ENCODE measurements at regions not wholly inside any gene's neighbourhood (a gene's known extent, or its start where the extent isn't known, plus 50 kb on each side); places are given as distances from the start of the nearest gene placed in this dataset.

DNA sequence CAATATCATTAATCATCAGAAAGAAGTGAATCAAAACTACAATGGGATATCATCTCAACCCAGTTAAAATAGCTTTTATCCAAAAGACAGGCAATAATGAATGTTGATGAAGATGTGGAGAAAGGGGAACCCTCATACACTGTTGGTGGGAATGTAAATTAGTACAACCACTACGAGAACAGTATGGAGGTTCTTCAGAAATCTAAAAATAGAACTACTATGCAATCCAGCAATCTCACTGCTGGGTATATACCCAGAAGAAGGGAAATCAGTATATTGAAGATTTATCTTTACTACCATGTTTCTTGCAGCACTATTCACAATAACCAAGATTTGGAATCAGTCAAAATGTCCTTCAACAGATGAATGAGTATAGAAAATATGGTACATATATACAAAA is 189.8 kb downstream of the HHIPL2 start:
- DNase-seq: no peak

DNA sequence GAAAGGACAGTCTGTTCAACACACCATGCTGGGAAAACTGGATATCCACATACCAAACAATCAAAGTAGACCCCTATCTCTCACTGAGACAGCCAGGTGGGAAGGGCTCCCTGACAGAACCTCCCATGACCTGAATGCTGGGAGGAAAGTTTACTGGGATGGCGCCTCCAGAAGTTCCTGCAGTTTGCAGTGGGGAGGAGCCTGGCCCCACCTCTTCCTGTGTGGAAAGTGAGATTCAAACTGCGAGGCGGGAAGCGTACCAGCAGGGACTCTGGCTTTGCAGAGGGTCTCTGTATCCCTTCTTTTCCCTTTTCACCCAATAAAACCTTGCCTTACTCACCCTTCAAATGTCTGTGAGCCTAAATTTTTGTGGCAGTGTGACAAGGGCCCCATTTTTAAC is 190.7 kb downstream of the HHIPL2 start:
- DNase-seq: no peak

GRCh38 chr1:222347627-222348026 is 200.3 kb downstream of the HHIPL2 start:
- DNase-seq: no peak

DNA sequence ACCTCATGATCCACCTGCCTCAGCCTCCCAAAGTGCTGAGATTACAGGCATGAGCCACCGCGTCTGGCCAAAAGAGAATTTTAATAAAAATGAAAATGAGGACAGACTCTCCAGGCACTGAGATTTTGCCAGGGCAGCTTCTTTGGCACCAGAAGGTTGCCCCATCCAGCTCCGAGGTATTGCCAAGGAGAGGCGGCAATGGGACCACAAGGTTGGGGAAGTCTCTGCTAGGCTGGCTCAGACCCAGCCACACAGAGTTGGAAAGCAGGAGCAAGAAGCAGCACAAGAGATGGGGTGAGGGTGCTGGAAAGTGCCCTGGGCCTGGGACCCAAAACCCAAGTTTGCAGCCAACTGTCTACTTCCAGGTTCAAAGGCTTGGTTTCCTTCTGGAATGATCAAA is 200.9 kb downstream of the HHIPL2 start:
- no peak for DNase-seq

DNA sequence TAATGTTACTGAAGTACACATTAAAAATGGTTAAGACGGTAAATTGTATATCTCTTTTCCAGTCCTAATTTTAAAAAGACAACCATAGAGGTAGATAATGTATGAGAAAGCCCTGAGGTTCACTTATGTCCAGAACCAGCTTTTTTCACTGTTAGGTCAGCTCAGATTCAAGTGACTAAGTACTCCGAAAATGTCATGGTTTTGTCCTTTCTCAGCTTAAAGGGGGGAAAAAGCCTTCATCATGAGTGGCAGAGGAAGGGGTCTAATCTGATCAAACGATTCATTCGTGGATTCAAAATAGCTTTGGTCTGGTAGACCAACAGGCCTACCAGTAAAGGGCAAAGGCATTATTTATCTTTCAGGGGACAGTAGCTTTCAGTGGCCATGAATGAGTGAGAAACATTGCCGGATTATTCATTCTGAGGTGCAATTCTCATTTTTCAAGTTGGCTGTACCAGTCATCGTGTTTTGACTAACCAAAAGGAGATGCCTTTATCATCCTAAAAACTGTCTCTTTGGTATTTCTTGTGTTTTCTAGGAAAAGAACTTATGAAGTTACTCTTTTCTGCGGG is 208.4 kb downstream of the HHIPL2 start:
- DNase-seq: no peak

DNA sequence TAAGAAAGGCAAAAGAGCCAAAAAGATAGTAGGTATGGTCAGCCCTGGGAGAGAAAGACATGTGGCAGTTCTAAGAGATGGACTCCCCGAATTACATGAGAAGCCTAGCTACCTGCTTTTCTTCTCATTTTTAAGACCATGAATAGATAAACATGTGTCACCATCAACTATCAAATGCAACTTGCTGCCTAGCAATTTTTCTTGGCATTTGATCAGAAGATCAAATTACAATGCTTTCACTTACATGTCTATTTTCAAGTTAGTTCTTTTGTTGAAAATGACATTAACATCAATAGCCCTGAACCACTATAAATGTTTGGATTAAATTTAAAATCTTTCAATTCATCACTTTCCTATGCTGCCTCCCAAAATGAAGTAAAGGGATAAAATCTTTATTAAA is 212.3 kb downstream of the HHIPL2 start:
- DNase-seq: no peak

DNA sequence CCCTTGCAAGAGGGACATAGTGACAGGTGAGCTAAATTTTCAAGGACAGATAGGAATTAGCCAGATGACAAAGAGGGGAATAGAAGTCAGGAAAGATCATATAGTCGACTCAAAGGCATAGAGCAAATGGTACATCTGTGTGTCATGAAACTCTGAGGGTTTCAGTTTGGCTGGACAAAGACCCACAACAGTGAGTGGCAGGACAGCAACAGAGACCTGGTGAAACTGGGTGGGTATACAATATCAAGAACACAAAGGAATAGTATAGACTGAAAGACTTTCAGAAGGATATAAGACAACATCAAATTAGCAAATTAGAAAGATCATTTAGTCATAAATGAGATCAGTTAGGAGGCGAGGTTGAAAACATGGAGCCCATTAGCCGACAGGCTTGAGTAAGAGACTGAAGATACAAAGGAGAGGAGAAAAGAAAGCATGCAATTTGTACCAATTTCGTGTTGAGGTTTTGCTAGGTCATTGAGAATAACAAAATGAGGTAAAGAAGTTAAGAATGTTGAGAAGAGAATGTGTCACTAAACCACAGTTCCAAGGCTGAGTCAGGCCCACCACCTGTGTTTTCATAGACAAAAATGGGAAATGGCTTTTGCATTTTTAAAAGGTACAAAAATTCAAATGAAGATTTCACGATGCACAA is 213.8 kb downstream of the HHIPL2 start:
- no peak for DNase-seq

GRCh38 chr1:222331765-222332164 is 216.1 kb downstream of the HHIPL2 start:
- DNase-seq: no peak

DNA sequence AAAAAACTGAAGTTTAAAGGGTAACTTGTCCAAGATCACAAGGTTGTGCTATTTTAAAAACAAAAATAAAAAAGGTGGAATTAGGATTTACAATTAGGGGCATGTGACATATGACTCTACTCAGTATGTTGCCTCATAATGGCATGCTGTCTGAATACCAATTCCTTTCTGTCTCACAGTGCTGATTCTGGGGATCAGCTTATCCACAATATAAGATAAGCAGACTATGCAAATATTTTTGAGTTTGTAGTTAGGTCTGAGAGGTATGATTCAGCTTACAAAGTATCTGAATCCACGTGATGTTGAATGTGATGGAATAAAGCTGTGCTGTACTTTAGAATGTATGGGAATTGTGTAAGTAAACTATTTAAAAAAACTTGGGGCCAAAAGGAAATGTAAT is 216.6 kb downstream of the HHIPL2 start:
- no peak for DNase-seq

DNA sequence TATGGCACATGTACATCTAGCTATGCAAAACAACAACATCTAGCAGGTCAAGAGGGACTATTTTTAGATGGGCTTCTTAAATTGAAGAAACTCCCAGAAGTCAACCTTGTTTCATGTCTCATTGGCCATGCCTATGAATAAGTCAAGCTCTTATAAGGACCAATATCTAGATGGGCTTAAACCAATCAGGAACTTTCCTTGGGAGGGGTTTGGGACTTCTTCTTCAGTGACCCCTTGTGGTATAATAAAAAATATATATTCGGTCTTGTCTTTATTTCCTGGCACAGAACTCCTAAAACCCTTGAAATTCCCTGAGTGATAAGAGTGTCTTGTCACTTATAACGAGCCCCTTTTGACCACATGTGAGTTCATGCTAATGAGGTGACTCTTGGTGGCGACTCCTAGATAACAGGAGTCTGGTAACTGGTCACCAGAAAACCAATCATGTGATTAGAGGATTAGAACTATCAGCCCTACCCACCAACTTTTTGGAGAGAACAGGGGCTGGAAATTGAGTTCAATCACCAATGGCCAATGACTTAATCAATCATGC is 218.3 kb downstream of the HHIPL2 start:
- no peak for DNase-seq

GRCh38 chr1:222326710-222327036 is 221.2 kb downstream of the HHIPL2 start:
- DNase-seq: no peak

DNA sequence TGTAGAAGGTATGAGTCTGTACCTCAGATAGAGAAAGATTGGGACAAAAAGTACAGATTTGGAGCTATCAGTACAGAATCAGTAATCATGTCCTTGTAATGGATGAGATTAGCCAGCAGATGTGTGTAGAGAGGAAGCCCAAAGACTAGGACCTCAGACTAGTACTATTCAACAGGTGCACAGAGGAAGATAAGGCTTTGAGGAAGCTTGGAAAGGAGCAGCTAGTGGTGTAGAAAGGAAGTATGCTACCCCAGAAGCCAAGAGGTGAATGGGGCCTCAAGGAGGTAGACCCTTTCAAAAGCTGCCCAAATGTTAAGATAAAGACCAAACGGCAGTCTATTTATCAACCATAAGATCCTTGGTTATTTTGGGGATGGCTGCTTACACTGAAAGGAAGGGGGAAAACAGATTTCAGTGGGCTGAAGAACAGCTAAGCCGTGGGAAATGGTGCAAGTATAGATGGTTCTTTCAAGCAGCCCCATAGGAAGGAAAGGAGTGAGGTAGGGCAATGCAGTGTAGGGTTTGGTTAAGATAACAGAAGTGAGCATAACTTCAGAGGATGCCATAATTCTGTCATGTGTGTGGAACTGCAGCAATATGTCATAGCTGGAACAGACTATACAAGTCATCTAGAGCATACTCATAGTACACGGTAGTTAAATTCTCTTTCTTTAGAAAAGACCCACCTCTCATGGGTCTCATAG is 221.7 kb downstream of the HHIPL2 start:
- DNase-seq: no peak

DNA sequence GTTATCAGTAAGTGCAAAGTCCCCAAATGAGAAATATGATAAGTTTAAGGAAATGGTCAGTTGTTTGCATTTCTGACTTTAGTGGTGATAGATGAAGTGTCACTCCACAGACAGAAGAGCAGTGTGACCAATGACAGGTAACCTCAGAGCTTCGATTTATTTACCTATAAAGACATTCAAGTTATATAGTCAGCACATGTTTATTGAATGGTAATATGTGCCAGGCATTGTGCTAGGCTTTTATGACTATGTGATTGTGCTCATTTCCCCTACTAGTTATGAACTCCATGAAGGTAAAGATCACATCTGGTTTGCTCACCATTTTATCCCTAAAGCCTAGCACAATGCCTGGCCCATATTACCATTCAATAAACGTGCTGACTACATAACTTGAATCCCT is 222.4 kb downstream of the HHIPL2 start:
- DNase-seq: no peak

- DNase-seq: no peak
Observed at GRCh38 chr1:222314839-222315238, 233.1 kb downstream of the HHIPL2 start.

DNA sequence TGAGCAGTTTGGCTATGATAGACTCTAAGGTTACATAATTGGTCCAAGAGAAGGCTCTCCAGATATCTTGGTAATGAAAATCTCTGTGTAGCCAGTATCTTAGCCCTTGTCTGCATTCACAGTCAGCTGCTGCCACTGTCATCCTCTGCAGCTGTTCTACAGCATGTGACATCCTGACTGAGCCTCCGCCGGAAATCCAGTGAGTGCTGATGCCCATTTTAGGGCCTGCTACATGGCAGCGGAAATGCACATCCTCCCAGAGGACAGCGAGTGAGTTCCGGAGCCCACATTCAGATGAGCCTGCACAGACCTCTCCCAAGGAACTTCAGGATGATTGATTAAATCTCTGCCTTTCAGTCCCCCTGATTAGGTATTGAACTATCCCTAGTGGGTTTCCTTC is 237.1 kb downstream of the HHIPL2 start:
- DNase-seq: no peak

DNA sequence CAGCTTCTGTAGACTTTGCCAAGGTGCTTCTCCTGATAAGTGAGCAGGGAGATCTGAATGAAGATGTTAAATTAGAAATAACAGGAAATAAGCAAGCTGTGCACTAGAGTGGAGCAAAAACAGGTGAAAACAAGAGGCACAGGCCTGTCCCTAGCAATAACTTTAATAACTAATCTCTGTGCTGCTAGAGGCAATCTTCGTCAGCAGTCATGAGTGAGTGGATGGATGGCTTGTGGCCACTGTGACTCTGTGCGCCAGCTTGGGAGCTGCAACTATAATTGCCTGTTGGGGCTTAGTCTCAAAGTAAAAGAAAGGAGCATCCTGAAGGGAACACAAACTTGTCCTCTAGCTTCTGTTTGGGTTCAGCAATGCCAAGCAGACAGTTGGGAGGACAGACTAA is 240.3 kb downstream of the HHIPL2 start:
- DNase-seq: no peak

GRCh38 chr1:222306512-222306911 is 241.4 kb downstream of the HHIPL2 start:
- DNase-seq: no peak

GRCh38 chr1:222306011-222306410 is 241.9 kb downstream of the HHIPL2 start:
- no peak for DNase-seq

DNA sequence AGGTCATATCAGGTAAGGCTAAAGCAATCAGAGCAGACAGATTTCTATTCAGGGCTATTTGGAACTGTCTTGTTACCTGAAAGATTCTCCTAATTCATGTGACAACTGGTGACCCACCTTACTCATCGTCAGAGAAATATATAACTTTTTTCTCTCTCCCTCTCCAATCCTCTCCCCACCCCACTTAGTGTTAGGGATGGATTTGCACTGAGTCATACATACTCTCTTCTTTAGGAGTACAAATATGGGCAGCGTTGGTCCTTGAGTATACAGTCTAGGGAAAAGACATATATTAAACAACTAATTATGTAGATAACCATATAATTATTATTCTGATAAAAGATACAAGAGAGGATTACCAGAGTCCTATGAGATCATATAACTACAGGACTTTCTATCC is 246.3 kb downstream of the HHIPL2 start:
- no peak for DNase-seq

- no peak for DNase-seq
Observed at GRCh38 chr1:222299524-222299923, 248.4 kb downstream of the HHIPL2 start.

DNA sequence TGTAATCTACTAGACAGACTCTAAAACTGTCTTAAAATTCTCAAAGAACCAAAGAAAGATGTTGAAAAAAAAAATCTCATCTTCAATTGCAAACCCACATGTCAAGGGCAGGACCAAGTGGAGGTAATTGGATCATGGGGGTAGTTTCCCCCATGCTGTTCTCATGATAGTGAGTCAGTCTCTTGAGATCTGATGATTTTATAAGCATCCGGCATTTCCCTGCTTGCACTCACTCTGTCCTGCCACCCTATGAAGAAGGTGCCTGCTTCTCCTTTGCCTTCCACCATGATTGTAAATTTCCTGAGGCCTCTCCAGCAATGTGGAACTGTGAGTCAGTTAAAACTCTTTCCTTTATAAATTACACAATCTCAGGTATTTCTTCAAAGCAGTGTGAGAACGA is 257.0 kb downstream of the HHIPL2 start:
- DNase-seq: no peak

- DNase-seq: no peak
Observed at GRCh38 chr1:222288053-222288452, 259.9 kb downstream of the HHIPL2 start.

DNA sequence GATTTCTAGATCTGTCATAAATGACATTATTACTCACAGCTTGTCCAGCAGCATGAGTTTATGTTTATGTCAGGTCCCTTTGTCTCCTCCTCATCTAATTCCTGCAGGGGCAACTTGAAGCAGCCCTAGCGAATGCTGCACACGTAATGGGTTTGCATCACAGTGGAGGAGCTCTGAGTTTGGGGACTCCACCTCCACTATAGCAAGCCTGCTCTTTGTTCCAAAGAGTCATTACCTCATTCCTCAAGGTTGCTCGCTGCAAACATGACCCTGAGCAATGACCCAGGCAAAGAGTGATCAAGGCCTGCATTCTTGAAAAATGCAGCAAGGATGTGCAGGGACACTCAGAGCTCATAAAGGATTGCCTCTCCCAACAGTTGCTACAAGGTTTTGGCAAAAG is 261.9 kb downstream of the HHIPL2 start:
- DNase-seq: no peak

- DNase-seq: no peak
Observed at GRCh38 chr1:222285526-222285925, 262.4 kb downstream of the HHIPL2 start.

- no peak for DNase-seq
Observed at GRCh38 chr1:222284466-222284865, 263.4 kb downstream of the HHIPL2 start.
